ENCODE measurements at regions not wholly inside any gene's neighbourhood (a gene's known extent, or its start where the extent isn't known, plus 50 kb on each side); places are given as distances from the start of the nearest gene placed in this dataset.

- TF ChIP-seq TAF1 (IDR thresholded peaks at IDR 0.05; ENCODE audit: low read depth, low read length) (no peak), POLR2A (IDR thresholded peaks at IDR 0.05; ENCODE audit: low read depth, low read length) (no peak), POU2F2 (IDR thresholded peaks at IDR 0.05; ENCODE audit: low read depth, low read length) (no peak)
These were observed 489.9 kb upstream of the BRINP1 start for GRCh38 chr9:119859128-119859527.

Data from GM12891 (cell line).